Caco-2 (cell line): ENCODE measurements at regions not wholly inside any gene's neighbourhood (a gene's known extent, or its start where the extent isn't known, plus 50 kb on each side); places are given as distances from the start of the nearest gene placed in this dataset.

Experiments
- BruUV-seq: library from RNA; stranded (reverse); fragments of 400-500 nt; replicated peaks from 2 replicates; lab custom pipeline; 2021; lab: Mats Ljungman, UMichigan
- CTCF ChIA-PET: fragments of 300-600 bp; sonication (Branson Sonifier 250); formaldehyde crosslinking; loops from one replicate; lab custom pipeline; 2022; ENCODE audit warnings: antibody characterized with exemption; lab: Charles Lee
- POLR2A ChIA-PET: fragments of 300-600 bp; sonication (Branson Sonifier 250); formaldehyde crosslinking; loops from one replicate; lab custom pipeline; 2022; ENCODE audit warnings: antibody characterized with exemption; lab: Charles Lee
- DNase-seq, 2 experiments: peaks; one replicate each; pipeline versions ENCODE4 v3.0.0 to v3.0.0-alpha.2; 2020 to 2022
- H3K27me3 ChIP-seq: replicated peaks from 2 replicates; pipeline ENCODE4 v1.6.0; 2011; ENCODE audit warnings: low read length; ENCODE audit not compliant: control insufficient read depth, insufficient read depth
- H3K36me3 ChIP-seq: 2 replicates; pipeline ENCODE4 v1.5.1; 2011; ENCODE audit warnings: low read length; ENCODE audit not compliant: control insufficient read depth, insufficient read depth
- H3K4me1 ChIP-seq: fragments of 250-450 bp; sonication (Bioruptor Pico); 2 replicates; pipeline ENCODE4 v1.5.1; 2020; ENCODE audit warnings: mild to moderate bottlenecking
- H3K4me3 ChIP-seq: 2 replicates; pipeline ENCODE4 v1.5.1; 2011; ENCODE audit warnings: low read depth, mild to moderate bottlenecking, control low read depth, low read length
- H3K9me3 ChIP-seq: fragments of 250-450 bp; sonication (Bioruptor Pico); 2 replicates; pipeline ENCODE4 v1.5.1; 2020; ENCODE audit warnings: mild to moderate bottlenecking, moderate library complexity
- H3K27ac Mint-ChIP-seq: one replicate; pipeline ENCODE4 v1.8.0; 2022; ENCODE audit warnings: mixed read lengths; ENCODE audit not compliant: unreplicated experiment
- H3K27me3 Mint-ChIP-seq: one replicate; pipeline ENCODE4 v1.8.0; 2022; ENCODE audit warnings: mixed read lengths; ENCODE audit not compliant: insufficient read depth, unreplicated experiment
- H3K36me3 Mint-ChIP-seq: one replicate; pipeline ENCODE4 v1.8.0; 2022; ENCODE audit warnings: mild to moderate bottlenecking, mixed read lengths; ENCODE audit not compliant: insufficient read depth, unreplicated experiment
- H3K4me1 Mint-ChIP-seq: one replicate; pipeline ENCODE4 v1.8.0; 2022; ENCODE audit warnings: low read depth, mixed read lengths; ENCODE audit not compliant: unreplicated experiment
- H3K4me3 Mint-ChIP-seq: one replicate; pipeline ENCODE4 v1.8.0; 2022; ENCODE audit warnings: mild to moderate bottlenecking, moderate library complexity, mixed read lengths; ENCODE audit not compliant: unreplicated experiment
- H3K9me3 Mint-ChIP-seq: one replicate; pipeline ENCODE4 v1.8.0; 2022; ENCODE audit warnings: mixed read lengths; ENCODE audit not compliant: unreplicated experiment
- CTCF ChIP-seq, 2 experiments: fragments of 200-600 bp in 1 of 2; IDR thresholded peaks; 1 replicate in 1 of 2; 2 replicates in 1 of 2; pipeline versions ENCODE4 v1.5.1 to v1.8.0; 2011 to 2022; ENCODE audit warnings: antibody characterized with exemption in 1 of 2, control low read depth in 1 of 2, inconsistent platforms in 1 of 2, low read depth in 1 of 2, low read length in 1 of 2, mild to moderate bottlenecking in 1 of 2, moderate library complexity in 1 of 2; ENCODE audit not compliant: insufficient read depth in 1 of 2, severe bottlenecking in 1 of 2, unreplicated experiment in 1 of 2
- intact Hi-C: fragments of 100-400 bp; cut with micrococcal nuclease; formaldehyde crosslinking; loops from one replicate; pipeline ENCODE4 v1.10.0; 2022; ENCODE audit not compliant: unreplicated experiment

- Histone ChIP-seq H3K36me3 (no peaks in the 10 kb centered on the region), H3K4me1 (no peaks in the 10 kb centered on the region), H3K4me3 (no peak overlapping the region), H3K27me3 (no peaks in the 10 kb centered on the region), H3K9me3 (no peaks in the 10 kb centered on the region)
- no peak overlapping the region for H3K27ac Mint-ChIP-seq
- no peaks in the 10 kb centered on the region for H3K36me3 Mint-ChIP-seq
- no peak for TF ChIP-seq CTCF (IDR thresholded peaks at IDR 0.05; ENCODE audit: insufficient read depth in 1 of 2, low read depth in 1 of 2, low read length in 1 of 2, severe bottlenecking in 1 of 2, unreplicated experiment in 1 of 2)
- POLR2A ChIA-PET: no interaction called here
- BruUV-seq: no TSS peak
- no peak overlapping the region for H3K4me3 Mint-ChIP-seq
- CTCF ChIA-PET: no interaction called here
- intact Hi-C loops: no loop called here
- H3K27me3 Mint-ChIP-seq: no peaks in the 10 kb centered on the region
- no peak for DNase-seq
- no peaks in the 10 kb centered on the region for H3K4me1 Mint-ChIP-seq
- no peaks in the 10 kb centered on the region for H3K9me3 Mint-ChIP-seq
Measured at GRCh38 chr6:22017766-22018165, 279.1 kb downstream of the PRL start.

- no peak for TF ChIP-seq CTCF (IDR thresholded peaks at IDR 0.05; ENCODE audit: insufficient read depth in 1 of 2, low read depth in 1 of 2, low read length in 1 of 2, severe bottlenecking in 1 of 2, unreplicated experiment in 1 of 2)
- CTCF ChIA-PET: no interaction called here
Measured at GRCh38 chr6:22019857-22020256, 277.0 kb downstream of the PRL start.

GRCh38 chr6:22020299-22021003 lies 276.4 kb downstream of the PRL start:
- Histone ChIP-seq H3K4me1 (no peaks in the 10 kb centered on the region), H3K36me3 (no peaks in the 10 kb centered on the region), H3K27me3 (no peaks in the 10 kb centered on the region), H3K4me3 (no peak overlapping the region), H3K9me3 (no peaks in the 10 kb centered on the region)
- intact Hi-C loops: no loop called here
- no peak for DNase-seq
- no peaks in the 10 kb centered on the region for H3K27me3 Mint-ChIP-seq
- no peaks in the 10 kb centered on the region for H3K4me1 Mint-ChIP-seq
- BruUV-seq: no TSS peak
- ChIA-PET POLR2A (no interaction called here), CTCF (no interaction called here)
- no peak overlapping the region for H3K27ac Mint-ChIP-seq
- H3K9me3 Mint-ChIP-seq: no peaks in the 10 kb centered on the region
- H3K36me3 Mint-ChIP-seq: no peaks in the 10 kb centered on the region
- no peak for TF ChIP-seq CTCF (IDR thresholded peaks at IDR 0.05; ENCODE audit: insufficient read depth in 1 of 2, low read depth in 1 of 2, low read length in 1 of 2, severe bottlenecking in 1 of 2, unreplicated experiment in 1 of 2)
- no peak overlapping the region for H3K4me3 Mint-ChIP-seq

More at GRCh38 chr6:22019857-22020256, 277.0 kb downstream of the PRL start:
- Mint-ChIP-seq H3K36me3 (no peaks in the 10 kb centered on the region), H3K27ac (no peak overlapping the region), H3K4me3 (no peak overlapping the region), H3K9me3 (no peaks in the 10 kb centered on the region), H3K27me3 (no peaks in the 10 kb centered on the region), H3K4me1 (no peaks in the 10 kb centered on the region)
- Histone ChIP-seq H3K4me1 (no peaks in the 10 kb centered on the region), H3K4me3 (no peak overlapping the region), H3K27me3 (no peaks in the 10 kb centered on the region), H3K36me3 (no peaks in the 10 kb centered on the region), H3K9me3 (no peaks in the 10 kb centered on the region)
- BruUV-seq: no TSS peak
- intact Hi-C loops: no loop called here
- POLR2A ChIA-PET: no interaction called here
- no peak for DNase-seq
